GM12878 (cell line): ENCODE measurements at regions not wholly inside any gene's neighbourhood (a gene's known extent, or its start where the extent isn't known, plus 50 kb on each side); places are given as distances from the start of the nearest gene placed in this dataset.

ENCODE experiments used
- ATAC-seq: fragments of 200-7000 bp; cut with Tn5 transposase; 3 replicates; pipeline ENCODE4 v1.9.1; 2020; ENCODE audit warnings: mild to moderate bottlenecking, moderate library complexity
- BruUV-seq: library from RNA; stranded (reverse); fragments of 400-500 nt; replicated peaks from 2 replicates; lab custom pipeline; 2021; lab: Mats Ljungman, UMichigan
- CTCF ChIA-PET: fragments of 300-600 bp; sonication (Branson Sonifier 250); formaldehyde crosslinking; extraction: SDS; loops from one replicate; lab custom pipeline; 2021; ENCODE audit warnings: inconsistent platforms; lab: Yijun Ruan, JAX
- POLR2A ChIA-PET: fragments of 350-600 bp; formaldehyde crosslinking; extraction: SDS; loops from one replicate; lab custom pipeline; 2021; ENCODE audit warnings: inconsistent platforms; lab: Charles Lee
- RAD21 ChIA-PET: fragments of 300-600 bp; sonication (Branson Sonifier 250); formaldehyde crosslinking; loops from one replicate; lab custom pipeline; 2023; ENCODE audit warnings: antibody characterized with exemption; ENCODE audit not compliant: unreplicated experiment; lab: Charles Lee
- SMC1A ChIA-PET: fragments of 300-600 bp; sonication (Branson Sonifier 250); formaldehyde crosslinking; loops from one replicate; lab custom pipeline; 2023; ENCODE audit not compliant: unreplicated experiment, uncharacterized antibody; lab: Charles Lee
- DNase-seq: peaks from one replicate; pipeline ENCODE4 v3.0.0-alpha.2; 2011; ENCODE audit warnings: low read depth, low spot score
- FAIRE-seq: peaks from 3 replicates; lab custom pipeline; 2011; peaks lifted over from hg19 to GRCh38; lab: Jason Lieb, UNC
- H2AFZ ChIP-seq: 2 replicates; pipeline ENCODE4 v1.6.0; 2011; ENCODE audit warnings: low read depth, low read length, control low read depth; ENCODE audit not compliant: control insufficient read depth
- H3K27ac ChIP-seq: 2 replicates; pipeline ENCODE4 v1.5.1; 2011; ENCODE audit warnings: control low read depth; ENCODE audit not compliant: control insufficient read depth, insufficient read depth
- H3K27me3 ChIP-seq, 2 experiments: replicated peaks in 1 of 2; 2 replicates each; pipeline versions ENCODE4 v1.6.0 to v1.6.1; 2011; ENCODE audit warnings: low read length in 1 of 2; ENCODE audit not compliant: control insufficient read depth in 2 of 2, insufficient read depth in 2 of 2
- H3K36me3 ChIP-seq, 2 experiments: 2 replicates each; pipeline ENCODE4 v1.5.1; 2011; ENCODE audit warnings: low read length in 1 of 2; ENCODE audit not compliant: control insufficient read depth in 2 of 2, insufficient read depth in 2 of 2
- H3K4me1 ChIP-seq: 2 replicates; pipeline ENCODE4 v1.6.1; 2011; ENCODE audit warnings: mild to moderate bottlenecking, low read length, moderate library complexity, mixed read lengths; ENCODE audit not compliant: control insufficient read depth, insufficient read depth
- H3K4me2 ChIP-seq: 2 replicates; pipeline ENCODE4 v1.6.0; 2011; ENCODE audit warnings: control low read depth; ENCODE audit not compliant: control insufficient read depth, insufficient read depth
- H3K4me3 ChIP-seq: fragments of 200-600 bp; sonication (generic); 2 replicates; pipeline ENCODE4 v1.5.1; 2016
- H3K79me2 ChIP-seq: 2 replicates; pipeline ENCODE4 v1.6.0; 2011; ENCODE audit warnings: low read length; ENCODE audit not compliant: control insufficient read depth, insufficient read depth
- H3K9ac ChIP-seq: 2 replicates; pipeline ENCODE4 v1.8.0; 2011; ENCODE audit warnings: low read length, control low read depth, mixed read lengths; ENCODE audit not compliant: control insufficient read depth, insufficient read depth
- H3K9me3 ChIP-seq: replicated peaks from 3 replicates; pipeline ENCODE4 v1.5.1; 2011; ENCODE audit warnings: mild to moderate bottlenecking, low read length; ENCODE audit not compliant: control insufficient read depth, insufficient read depth
- H4K20me1 ChIP-seq: 2 replicates; pipeline ENCODE4 v1.6.0; 2011; ENCODE audit not compliant: control insufficient read depth, insufficient read depth
- BHLHE40 ChIP-seq, 2 experiments: fragments of 450-650 bp in 1 of 2; IDR thresholded peaks; 2 replicates each; pipeline ENCODE4 v1.6.1; 2011 to 2017; ENCODE audit warnings: low read depth in 2 of 2, borderline replicate concordance in 1 of 2, improper control_type of control experiment in 1 of 2, low read length in 1 of 2, mild to moderate bottlenecking in 1 of 2
- CREM ChIP-seq: IDR thresholded peaks from 2 replicates; pipeline ENCODE4 v1.6.1; 2014; ENCODE audit warnings: antibody characterized with exemption, low read depth
- EP300 ChIP-seq, 2 experiments: fragments of 150-350 bp in 1 of 2; IDR thresholded peaks; 2 replicates each; pipeline ENCODE4 v1.6.1; 2011 to 2012; ENCODE audit warnings: low read depth in 2 of 2, low read length in 2 of 2, borderline replicate concordance in 1 of 2, improper control_type of control experiment in 1 of 2, inconsistent platforms in 1 of 2; ENCODE audit not compliant: control insufficient read depth in 1 of 2
- FOS ChIP-seq: IDR thresholded peaks from 3 replicates; pipeline ENCODE4 v1.6.1; 2011; ENCODE audit warnings: borderline replicate concordance; ENCODE audit not compliant: insufficient read length; ENCODE audit errors: extremely low read depth
- POLR2A ChIP-seq: IDR thresholded peaks from 2 replicates; pipeline ENCODE4 v1.6.1; 2011; ENCODE audit warnings: low read depth, mild to moderate bottlenecking, low read length
- RB1 ChIP-seq: fragments of 450-650 bp; formaldehyde crosslinking; IDR thresholded peaks from 2 replicates; pipeline ENCODE4 v1.6.1; 2017; ENCODE audit warnings: mild to moderate bottlenecking, borderline replicate concordance
- RFX5 ChIP-seq: IDR thresholded peaks from 2 replicates; pipeline ENCODE4 v1.6.1; 2011; ENCODE audit warnings: low read depth, low read length, improper control_type of control experiment
- RUNX3 ChIP-seq: IDR thresholded peaks from 2 replicates; pipeline ENCODE4 v1.6.1; 2012; ENCODE audit warnings: low read length, inconsistent platforms
- SMAD1 ChIP-seq: fragments of 450-650 bp; IDR thresholded peaks from 2 replicates; pipeline ENCODE4 v1.6.1; 2018; ENCODE audit warnings: mild to moderate bottlenecking, low read depth; ENCODE audit not compliant: partially characterized antibody
- SRF ChIP-seq, 2 experiments: IDR thresholded peaks; 2 replicates each; pipeline ENCODE4 v1.6.1; 2011; ENCODE audit warnings: low read depth in 2 of 2, low read length in 2 of 2, mild to moderate bottlenecking in 1 of 2, moderate library complexity in 1 of 2
- TCF7 ChIP-seq: IDR thresholded peaks from 2 replicates; pipeline ENCODE4 v1.6.1; 2014; ENCODE audit warnings: antibody characterized with exemption, borderline replicate concordance
- YY1 ChIP-seq: IDR thresholded peaks from 2 replicates; pipeline ENCODE4 v1.6.1; 2011; ENCODE audit warnings: low read depth, mild to moderate bottlenecking, low read length
- WGBS: methylation state at CpG from one replicate; pipeline ENCODE4 v1.1.6; 2016; ENCODE audit warnings: low lambda C conversion rate; ENCODE audit not compliant: insufficient replicate concordance, insufficient coverage; ENCODE audit errors: missing lambda C conversion rate; 5-methylcytosine and 5-hydroxymethylcytosine counted together
- in situ Hi-C: fragments of 300-500 bp; cut with MboI; formaldehyde crosslinking; loops from 9 replicates; pipeline ENCODE4 v1.14.3; 2018; ENCODE audit warnings: mixed read lengths
- intact Hi-C: fragments of 100-400 bp; cut with micrococcal nuclease; formaldehyde crosslinking; loops from one replicate; pipeline ENCODE4 v1.14.2; 2022; ENCODE audit not compliant: unreplicated experiment
- TF ChIP-seq, protein P1 (sequence below): fragments of 450-650 bp; IDR thresholded peaks from 2 replicates; pipeline ENCODE4 v1.6.1; 2018; ENCODE audit warnings: borderline replicate concordance, mild to moderate bottlenecking; ENCODE audit not compliant: partially characterized antibody
- TF ChIP-seq, protein P2 (sequence below): IDR thresholded peaks from 2 replicates; pipeline ENCODE4 v1.6.1; 2011; ENCODE audit warnings: low read depth, mild to moderate bottlenecking, low read length, moderate library complexity, borderline replicate concordance; ENCODE audit errors: extremely low read depth

DNA sequence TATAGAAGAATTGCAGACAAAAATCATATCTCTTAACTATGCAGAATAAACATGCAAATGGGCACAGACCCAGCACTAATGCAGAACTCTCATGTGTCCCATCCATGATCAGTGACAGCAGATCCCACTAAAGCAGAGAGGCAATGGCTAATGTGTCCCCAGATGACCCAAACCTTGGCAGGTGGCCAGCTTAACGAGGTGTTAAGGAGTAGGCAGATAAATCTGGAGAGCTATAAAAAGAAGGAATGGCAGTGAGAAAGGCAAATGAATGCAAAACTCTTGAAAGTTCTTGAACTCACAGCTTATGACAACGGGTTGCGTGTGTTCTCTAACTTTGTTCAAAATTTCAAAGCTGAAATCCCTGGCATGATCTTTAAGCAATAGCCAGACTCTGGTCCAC lies 265.4 kb downstream of the RASEF start (continued):
- TF ChIP-seq EP300 (IDR thresholded peaks at IDR 0.05; ENCODE audit: borderline replicate concordance in 1 of 2, control insufficient read depth in 1 of 2, low read depth in 2 of 2, low read length in 2 of 2) = no peak
- no peak for TF ChIP-seq SMAD1
- TF ChIP-seq, protein P1, sequence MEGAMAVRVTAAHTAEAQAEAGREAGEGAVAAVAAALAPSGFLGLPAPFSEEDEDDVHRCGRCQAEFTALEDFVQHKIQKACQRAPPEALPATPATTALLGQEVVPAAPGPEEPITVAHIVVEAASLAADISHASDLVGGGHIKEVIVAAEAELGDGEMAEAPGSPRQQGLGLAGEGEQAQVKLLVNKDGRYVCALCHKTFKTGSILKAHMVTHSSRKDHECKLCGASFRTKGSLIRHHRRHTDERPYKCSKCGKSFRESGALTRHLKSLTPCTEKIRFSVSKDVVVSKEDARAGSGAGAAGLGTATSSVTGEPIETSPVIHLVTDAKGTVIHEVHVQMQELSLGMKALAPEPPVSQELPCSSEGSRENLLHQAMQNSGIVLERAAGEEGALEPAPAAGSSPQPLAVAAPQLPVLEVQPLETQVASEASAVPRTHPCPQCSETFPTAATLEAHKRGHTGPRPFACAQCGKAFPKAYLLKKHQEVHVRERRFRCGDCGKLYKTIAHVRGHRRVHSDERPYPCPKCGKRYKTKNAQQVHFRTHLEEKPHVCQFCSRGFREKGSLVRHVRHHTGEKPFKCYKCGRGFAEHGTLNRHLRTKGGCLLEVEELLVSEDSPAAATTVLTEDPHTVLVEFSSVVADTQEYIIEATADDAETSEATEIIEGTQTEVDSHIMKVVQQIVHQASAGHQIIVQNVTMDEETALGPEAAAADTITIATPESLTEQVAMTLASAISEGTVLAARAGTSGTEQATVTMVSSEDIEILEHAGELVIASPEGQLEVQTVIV = no peak

DNA sequence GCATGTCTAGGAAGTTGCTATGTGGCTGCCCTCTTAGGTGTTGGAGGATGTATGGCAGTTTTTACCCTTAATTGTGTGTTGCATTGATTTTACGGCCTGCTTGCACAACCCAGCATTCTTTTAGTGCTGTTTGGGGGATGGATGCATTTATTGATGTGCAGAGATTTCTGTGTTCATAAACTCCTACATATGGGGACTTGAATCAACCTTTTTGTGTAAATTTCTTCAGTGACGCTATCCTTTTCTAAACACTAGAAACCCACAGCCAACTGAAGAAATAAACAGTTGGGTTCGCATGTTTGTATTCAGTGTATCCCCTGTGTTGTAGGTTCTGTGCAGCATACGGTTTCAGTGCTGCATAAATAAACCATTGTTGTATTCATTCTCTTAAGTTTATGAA lies 263.7 kb downstream of the RASEF start:
- H3K27me3 ChIP-seq = no peaks in the 10 kb centered on the region
- ATAC-seq (no peak), FAIRE-seq (no peak), DNase-seq (no peak)
- POLR2A ChIA-PET = no interaction called here
- no peak overlapping the region for H3K27ac ChIP-seq
- TF ChIP-seq FOS (no peak), BHLHE40 (IDR thresholded peaks at IDR 0.05; ENCODE audit: borderline replicate concordance in 1 of 2, low read depth in 2 of 2, low read length in 1 of 2) (no peak), TCF7 (no peak), RB1 (no peak), YY1 (no peak), CREM (no peak), RUNX3 (no peak), POLR2A (no peak), RFX5 (no peak), SRF (IDR thresholded peaks at IDR 0.05; ENCODE audit: low read depth in 2 of 2, low read length in 2 of 2) (no peak)
- TF ChIP-seq, protein P2, sequence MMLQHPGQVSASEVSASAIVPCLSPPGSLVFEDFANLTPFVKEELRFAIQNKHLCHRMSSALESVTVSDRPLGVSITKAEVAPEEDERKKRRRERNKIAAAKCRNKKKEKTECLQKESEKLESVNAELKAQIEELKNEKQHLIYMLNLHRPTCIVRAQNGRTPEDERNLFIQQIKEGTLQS = no peak
- H3K4me1 ChIP-seq = no peaks in the 10 kb centered on the region
- no peak overlapping the region for H3K4me2 ChIP-seq
- no peak overlapping the region for H2AFZ ChIP-seq
- RAD21 ChIA-PET = no interaction called here
- CTCF ChIA-PET = no interaction called here
- SMC1A ChIA-PET = no interaction called here
- H3K36me3 ChIP-seq = no peaks in the 10 kb centered on the region
- in situ Hi-C loops (no loop called here), intact Hi-C loops (no loop called here)
- 18% methylated on average over 4 of the region's 4 CpGs for WGBS
- H4K20me1 ChIP-seq = no peaks in the 10 kb centered on the region
- BruUV-seq = no TSS peak
- no peaks in the 10 kb centered on the region for H3K9me3 ChIP-seq
- H3K79me2 ChIP-seq = no peaks in the 10 kb centered on the region
- no peak overlapping the region for H3K9ac ChIP-seq
- H3K4me3 ChIP-seq = no peak overlapping the region
